NT2/D1 (cell line): ENCODE measurements at regions not wholly inside any gene's neighbourhood (a gene's known extent, or its start where the extent isn't known, plus 50 kb on each side); places are given as distances from the start of the nearest gene placed in this dataset.

ENCODE experiments used
- SUZ12 ChIP-seq: IDR thresholded peaks from 2 replicates; pipeline ENCODE4 v1.6.1; 2011; ENCODE audit not compliant: insufficient read length, insufficient read depth; ENCODE audit errors: extremely low read depth
- YY1 ChIP-seq: IDR thresholded peaks from 2 replicates; pipeline ENCODE4 v1.6.1; 2011; ENCODE audit not compliant: insufficient read length, insufficient read depth
- ZNF274 ChIP-seq: IDR thresholded peaks from 2 replicates; pipeline ENCODE4 v1.6.1; 2011; ENCODE audit warnings: mild to moderate bottlenecking, low read depth, low read length

- no peak for TF ChIP-seq SUZ12
- no peak for TF ChIP-seq ZNF274
- TF ChIP-seq YY1: no peak
These were observed 181.8 kb upstream of the MBL2 start for GRCh38 chr10:52954407-52954806.
